ENCODE measurements at regions not wholly inside any gene's neighbourhood (a gene's known extent, or its start where the extent isn't known, plus 50 kb on each side); places are given as distances from the start of the nearest gene placed in this dataset.

DNA sequence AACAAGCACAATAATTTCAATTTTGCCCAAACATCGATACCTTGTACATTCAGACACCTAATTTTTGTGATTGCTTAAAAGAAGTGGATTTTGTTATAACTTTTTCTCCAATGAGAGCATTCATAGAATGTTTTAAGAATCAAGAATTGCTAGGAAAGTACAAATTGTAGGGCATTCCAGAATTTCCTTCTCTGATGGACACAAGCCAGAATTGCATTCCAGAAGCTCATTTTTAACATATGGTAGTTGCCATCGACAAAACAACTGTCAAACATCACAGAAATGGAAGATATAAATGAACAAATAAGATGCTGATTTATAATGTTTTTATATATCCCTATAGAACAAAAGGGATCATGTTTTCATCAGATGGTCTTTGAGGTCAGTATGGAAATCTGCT, 258.4 kb upstream of the NPVF start:
- H3K4me3 Mint-ChIP-seq: no peak overlapping the region
- H3K27ac Mint-ChIP-seq: no peak overlapping the region
- H3K27me3 Mint-ChIP-seq: no peaks in the 10 kb centered on the region
- no peaks in the 10 kb centered on the region for H3K36me3 Mint-ChIP-seq (ENCODE audit: low read depth)
- H3K9me3 Mint-ChIP-seq: no peaks in the 10 kb centered on the region
- intact Hi-C loops (cut with micrococcal nuclease): no loop called here
- no peaks in the 10 kb centered on the region for H3K4me1 Mint-ChIP-seq (ENCODE audit: low read depth)

- no peak overlapping the region for H3K27ac Mint-ChIP-seq
- H3K27me3 Mint-ChIP-seq: no peaks in the 10 kb centered on the region
- H3K36me3 Mint-ChIP-seq (ENCODE audit: low read depth): no peaks in the 10 kb centered on the region
- H3K4me1 Mint-ChIP-seq (ENCODE audit: low read depth): peaks cover 8% of the 10 kb centered on the region
- no peak overlapping the region for H3K4me3 Mint-ChIP-seq
- intact Hi-C loops (cut with micrococcal nuclease): no loop called here
- no peaks in the 10 kb centered on the region for H3K9me3 Mint-ChIP-seq
These were observed 265.6 kb upstream of the NPVF start for GRCh38 chr7:25493805-25494366.

DNA sequence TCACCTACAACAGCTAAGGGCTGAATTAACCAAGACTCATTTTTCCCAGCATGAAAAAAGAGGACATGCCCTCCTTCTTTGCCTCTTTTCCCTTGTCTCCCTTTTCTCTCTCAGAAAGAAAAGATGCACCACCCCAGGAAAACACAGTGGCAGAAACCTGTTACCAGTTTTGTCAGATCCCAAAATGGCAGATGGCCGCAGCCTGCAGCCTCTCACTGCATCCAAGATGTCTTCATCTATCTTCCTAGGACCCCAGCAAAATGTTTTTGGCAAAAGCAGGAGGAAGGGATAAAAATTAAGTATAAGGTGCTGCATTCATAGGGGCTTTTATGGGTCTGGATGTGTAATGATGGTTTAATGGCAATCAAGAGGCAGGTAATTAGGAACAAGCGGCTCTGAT, 266.6 kb upstream of the NPVF start:
- no peaks in the 10 kb centered on the region for H3K36me3 Mint-ChIP-seq (ENCODE audit: low read depth)
- no peaks in the 10 kb centered on the region for H3K27me3 Mint-ChIP-seq
- no peak overlapping the region for H3K27ac Mint-ChIP-seq
- no peaks in the 10 kb centered on the region for H3K9me3 Mint-ChIP-seq
- H3K4me3 Mint-ChIP-seq: no peak overlapping the region
- peaks cover 8% of the 10 kb centered on the region for H3K4me1 Mint-ChIP-seq (ENCODE audit: low read depth)
- intact Hi-C loops (cut with micrococcal nuclease): no loop called here

DNA sequence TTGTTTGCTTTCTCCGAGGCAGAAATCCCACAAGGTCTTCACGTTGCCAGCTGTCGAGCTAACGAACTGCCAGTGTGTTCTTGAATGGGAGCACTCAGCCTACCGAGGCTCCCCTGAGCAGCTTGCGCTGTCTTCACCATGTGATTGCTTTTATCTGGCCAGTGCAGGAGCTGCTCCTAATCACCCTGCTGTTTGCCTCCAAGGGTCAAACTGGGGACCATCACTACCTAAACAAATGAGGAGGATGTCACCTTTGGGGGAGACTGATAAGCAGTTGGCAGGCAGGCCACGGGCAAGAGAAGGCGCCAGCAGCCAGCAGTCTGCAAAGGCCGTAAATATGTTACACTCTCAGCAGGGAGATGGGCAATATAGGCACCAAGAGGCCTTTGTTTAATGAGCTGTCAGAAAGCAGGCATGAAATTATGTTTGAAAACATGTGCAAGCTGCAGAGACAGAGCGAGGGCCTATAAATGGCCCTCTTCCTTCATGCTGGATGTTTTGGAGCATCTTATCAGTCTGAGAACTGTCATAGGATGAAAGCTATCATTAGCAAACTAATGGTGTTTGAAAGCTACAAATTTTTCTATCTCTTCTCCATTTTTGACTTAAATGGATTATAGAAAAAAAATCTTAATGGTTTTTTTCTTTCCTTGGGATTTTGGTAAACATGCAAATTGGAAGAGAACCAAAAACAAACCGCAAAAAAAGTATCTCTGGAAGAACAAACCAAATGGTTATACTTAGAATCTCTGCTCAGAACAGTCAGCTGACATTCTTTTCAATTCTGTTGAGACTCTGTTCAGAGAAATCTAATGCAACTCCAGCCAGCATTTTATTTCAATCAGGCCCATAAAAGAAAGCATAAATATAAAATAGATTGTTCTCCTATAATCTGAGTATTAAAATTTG, 267.3 kb upstream of the NPVF start:
- H3K4me1 Mint-ChIP-seq (ENCODE audit: low read depth): peaks cover 8% of the 10 kb centered on the region
- intact Hi-C loops (cut with micrococcal nuclease): no loop called here
- no peak overlapping the region for H3K27ac Mint-ChIP-seq
- no peaks in the 10 kb centered on the region for H3K9me3 Mint-ChIP-seq
- no peak overlapping the region for H3K4me3 Mint-ChIP-seq
- no peaks in the 10 kb centered on the region for H3K27me3 Mint-ChIP-seq
- H3K36me3 Mint-ChIP-seq (ENCODE audit: low read depth): no peaks in the 10 kb centered on the region

DNA sequence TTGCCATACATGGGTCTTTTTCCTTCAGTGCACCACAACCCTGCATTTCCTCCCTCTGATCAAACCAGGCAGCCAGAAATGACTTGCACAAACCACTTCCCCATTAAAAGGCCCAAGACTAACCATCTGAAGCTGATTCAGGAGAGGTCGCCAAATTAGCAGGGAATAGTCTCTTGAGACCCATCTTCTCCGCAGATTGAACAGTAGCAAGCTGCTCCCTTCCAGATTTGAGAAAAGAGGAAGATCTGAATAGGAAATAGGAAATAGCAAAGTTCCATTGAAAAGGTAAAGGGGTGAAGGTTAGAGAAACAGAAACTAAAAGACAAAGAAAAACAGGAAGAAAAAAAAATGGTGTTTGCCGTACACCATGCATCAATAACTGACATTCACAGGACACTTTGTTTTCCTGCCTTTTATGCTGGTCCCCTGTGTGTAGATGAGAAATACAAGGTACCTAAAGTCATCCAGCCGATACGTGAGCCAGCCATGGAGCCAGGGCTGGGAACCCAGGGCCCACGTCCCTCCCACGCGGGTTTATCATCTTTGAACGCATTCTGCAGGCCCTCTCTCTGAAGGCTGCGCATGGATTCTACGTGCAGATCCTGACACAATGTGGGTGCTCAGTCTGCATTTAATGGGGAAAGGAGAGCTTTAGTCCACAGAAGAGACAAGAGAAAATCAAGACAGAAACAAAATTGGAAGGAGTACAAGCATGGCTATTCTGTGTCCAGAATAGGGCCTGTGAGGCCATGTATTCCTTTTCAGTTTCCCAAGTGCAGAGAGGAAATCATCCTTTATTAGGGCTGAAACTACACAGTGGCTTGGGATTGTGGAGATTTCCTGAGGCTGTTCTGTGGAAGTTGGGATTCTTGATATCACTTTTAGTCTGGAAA, 268.4 kb upstream of the NPVF start:
- Mint-ChIP-seq H3K36me3 (ENCODE audit: low read depth) (no peaks in the 10 kb centered on the region), H3K27me3 (peaks cover 2% of the 10 kb centered on the region), H3K4me3 (peak overlapping the region; percentile 72), H3K27ac (peak overlapping the region; percentile 77), H3K4me1 (ENCODE audit: low read depth) (peaks cover 8% of the 10 kb centered on the region), H3K9me3 (no peaks in the 10 kb centered on the region)
- intact Hi-C loops (cut with micrococcal nuclease): no loop called here

- H3K27me3 Mint-ChIP-seq: peaks cover 3% of the 10 kb centered on the region
- no peak overlapping the region for H3K27ac Mint-ChIP-seq
- no peak overlapping the region for H3K4me3 Mint-ChIP-seq
- H3K36me3 Mint-ChIP-seq (ENCODE audit: low read depth): no peaks in the 10 kb centered on the region
- intact Hi-C loops (cut with micrococcal nuclease): no loop called here
- peaks cover 8% of the 10 kb centered on the region for H3K4me1 Mint-ChIP-seq (ENCODE audit: low read depth)
- no peaks in the 10 kb centered on the region for H3K9me3 Mint-ChIP-seq
These were observed 272.2 kb upstream of the NPVF start for GRCh38 chr7:25500393-25500921.

DNA sequence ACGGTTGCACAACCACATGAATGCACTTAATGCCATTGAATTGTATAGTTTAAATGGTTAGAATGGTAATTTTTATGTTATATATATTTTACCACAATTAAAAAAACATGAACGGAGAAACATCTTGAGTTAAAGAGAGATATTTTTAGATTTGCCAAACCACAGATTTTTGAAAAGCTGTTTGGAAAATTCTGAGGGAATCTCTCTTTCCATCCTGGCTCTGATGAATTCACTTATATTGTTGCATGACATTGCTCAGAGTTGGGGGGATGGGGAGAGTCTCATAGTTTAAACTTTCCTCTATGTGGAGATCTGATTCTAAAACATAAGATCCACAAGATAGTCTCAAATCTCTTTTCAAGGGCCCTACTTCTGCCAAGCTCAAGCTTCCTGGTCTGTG, 275.0 kb upstream of the NPVF start:
- H3K4me1 Mint-ChIP-seq (ENCODE audit: low read depth): no peaks in the 10 kb centered on the region

DNA sequence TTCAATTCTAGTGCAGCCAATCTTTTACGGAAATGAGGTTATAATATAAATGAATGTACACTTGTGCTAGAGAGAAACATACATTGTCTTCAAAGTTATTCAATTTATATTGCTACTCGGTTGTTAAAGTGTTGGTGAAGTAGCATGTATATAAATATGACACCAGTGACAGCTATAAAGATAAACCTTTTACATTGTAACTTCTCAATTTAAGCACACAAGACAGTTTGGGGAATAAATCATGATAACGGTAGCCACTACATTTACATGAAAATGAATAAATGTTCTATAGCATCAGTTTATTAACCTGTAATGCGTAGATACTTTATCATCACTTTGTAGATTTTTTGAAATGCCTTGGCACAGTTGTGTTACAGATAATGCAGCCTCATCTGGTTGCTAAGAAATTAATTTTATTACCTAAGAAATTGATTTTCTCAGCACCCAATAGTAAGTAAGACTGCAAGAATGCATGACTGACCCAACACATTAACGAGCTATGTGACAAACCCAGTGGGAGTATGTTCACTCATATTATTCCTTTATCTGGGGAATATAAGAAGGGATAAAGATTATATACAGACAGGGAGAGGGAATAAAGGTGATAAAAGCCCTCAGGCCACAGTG, 283.9 kb upstream of the NPVF start:
- intact Hi-C loops (cut with micrococcal nuclease): no loop called here

More for the DNA sequence above, 275.0 kb upstream of the NPVF start:
- Mint-ChIP-seq H3K27me3 (peaks cover 3% of the 10 kb centered on the region), H3K9me3 (no peaks in the 10 kb centered on the region), H3K4me3 (no peak overlapping the region), H3K36me3 (ENCODE audit: low read depth) (no peaks in the 10 kb centered on the region), H3K27ac (no peak overlapping the region)
- intact Hi-C loops (cut with micrococcal nuclease): no loop called here

GRCh38 chr7:25515633-25516275, 287.5 kb upstream of the NPVF start:
- intact Hi-C loops (cut with micrococcal nuclease): no loop called here
- Mint-ChIP-seq H3K4me1 (ENCODE audit: low read depth) (no peaks in the 10 kb centered on the region), H3K4me3 (no peak overlapping the region), H3K27ac (no peak overlapping the region), H3K36me3 (ENCODE audit: low read depth) (no peaks in the 10 kb centered on the region), H3K27me3 (no peaks in the 10 kb centered on the region), H3K9me3 (no peaks in the 10 kb centered on the region)

More for the DNA sequence above, 283.9 kb upstream of the NPVF start:
- H3K36me3 Mint-ChIP-seq (ENCODE audit: low read depth): no peaks in the 10 kb centered on the region
- H3K27ac Mint-ChIP-seq: no peak overlapping the region
- H3K9me3 Mint-ChIP-seq: peaks cover 5% of the 10 kb centered on the region
- H3K4me1 Mint-ChIP-seq (ENCODE audit: low read depth): no peaks in the 10 kb centered on the region
- no peaks in the 10 kb centered on the region for H3K27me3 Mint-ChIP-seq
- no peak overlapping the region for H3K4me3 Mint-ChIP-seq

GRCh38 chr7:25517906-25518305, 289.6 kb upstream of the NPVF start:
- no peaks in the 10 kb centered on the region for H3K36me3 Mint-ChIP-seq (ENCODE audit: low read depth)
- H3K4me3 Mint-ChIP-seq: no peak overlapping the region
- no peak overlapping the region for H3K27ac Mint-ChIP-seq
- no peaks in the 10 kb centered on the region for H3K27me3 Mint-ChIP-seq
- no peaks in the 10 kb centered on the region for H3K9me3 Mint-ChIP-seq
- intact Hi-C loops (cut with micrococcal nuclease): no loop called here
- H3K4me1 Mint-ChIP-seq (ENCODE audit: low read depth): no peaks in the 10 kb centered on the region

GRCh38 chr7:25520017-25520416, 291.7 kb upstream of the NPVF start:
- Mint-ChIP-seq H3K27me3 (no peaks in the 10 kb centered on the region), H3K4me3 (no peak overlapping the region), H3K27ac (no peak overlapping the region), H3K4me1 (ENCODE audit: low read depth) (no peaks in the 10 kb centered on the region), H3K9me3 (no peaks in the 10 kb centered on the region), H3K36me3 (ENCODE audit: low read depth) (no peaks in the 10 kb centered on the region)
- intact Hi-C loops (cut with micrococcal nuclease): no loop called here

DNA sequence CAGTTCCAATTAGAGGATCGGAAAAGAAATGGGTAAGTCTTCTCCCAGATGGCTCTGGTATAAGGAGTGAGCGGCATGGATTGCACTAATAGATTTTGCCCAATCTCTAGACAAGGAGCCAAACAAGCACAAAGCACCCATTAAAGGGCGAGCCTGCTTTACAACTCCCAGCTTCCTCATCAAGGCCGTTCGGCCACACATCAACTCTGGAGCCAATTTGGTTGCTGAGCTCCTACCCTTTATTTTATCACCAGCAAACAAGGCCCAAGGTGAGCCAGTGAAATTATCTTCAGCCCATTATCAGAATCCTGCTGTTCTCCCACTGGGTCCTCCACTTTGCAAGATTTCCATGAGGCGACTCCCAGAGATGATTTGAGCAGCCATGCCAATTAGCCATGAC, 292.2 kb upstream of the NPVF start:
- Mint-ChIP-seq H3K36me3 (ENCODE audit: low read depth) (no peaks in the 10 kb centered on the region), H3K9me3 (no peaks in the 10 kb centered on the region), H3K4me1 (ENCODE audit: low read depth) (no peaks in the 10 kb centered on the region), H3K27me3 (peaks cover 2% of the 10 kb centered on the region), H3K27ac (no peak overlapping the region), H3K4me3 (no peak overlapping the region)
- intact Hi-C loops (cut with micrococcal nuclease): no loop called here

DNA sequence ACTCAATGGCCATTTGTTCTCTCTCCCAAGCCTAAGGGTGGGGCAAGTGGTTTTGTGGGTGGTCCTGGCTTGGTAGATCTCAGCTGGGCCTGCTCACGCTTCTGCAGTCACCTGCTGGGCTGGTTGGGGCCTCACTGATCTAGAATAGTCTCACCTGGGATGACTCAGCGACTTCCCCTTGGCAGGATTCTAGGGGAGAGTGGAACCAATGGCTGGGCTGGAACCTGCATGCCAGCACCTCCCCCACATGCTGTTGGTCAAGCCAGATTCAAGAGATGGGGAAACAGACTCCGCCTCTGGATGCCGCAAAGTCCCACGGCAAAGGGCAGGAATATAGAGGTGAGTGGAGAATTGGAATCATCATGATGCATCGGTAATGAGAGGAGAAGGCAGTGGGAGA, 292.9 kb upstream of the NPVF start:
- H3K4me1 Mint-ChIP-seq (ENCODE audit: low read depth): no peaks in the 10 kb centered on the region
- intact Hi-C loops (cut with micrococcal nuclease): no loop called here
- H3K27ac Mint-ChIP-seq: no peak overlapping the region

More for the DNA sequence above, 292.9 kb upstream of the NPVF start:
- no peak overlapping the region for H3K4me3 Mint-ChIP-seq
- H3K27me3 Mint-ChIP-seq: peaks cover 3% of the 10 kb centered on the region
- H3K36me3 Mint-ChIP-seq (ENCODE audit: low read depth): no peaks in the 10 kb centered on the region
- H3K9me3 Mint-ChIP-seq: no peaks in the 10 kb centered on the region

Measured in dendritic cell treated with granulocyte-macrophage colony-stimulating factor and Interleukin-4, amounts not matched to agents 40 ng/mL and 50 ng/mL, for 4 days (primary cell).